CD4-positive, alpha-beta T cell treated with Interferon gamma for 1 hour (primary cell): ENCODE measurements at regions not wholly inside any gene's neighbourhood (a gene's known extent, or its start where the extent isn't known, plus 50 kb on each side); places are given as distances from the start of the nearest gene placed in this dataset.

Source experiments
- DNase-seq: peaks from one replicate; pipeline ENCODE4 v3.0.0-alpha.2; 2020

GRCh38 chr5:36355516-36355915, 53.8 kb upstream of the RANBP3L start:
- DNase-seq: no peak

- no peak for DNase-seq
Measured at GRCh38 chr5:36356915-36357314, 55.2 kb upstream of the RANBP3L start.

- DNase-seq: no peak
Measured at GRCh38 chr5:36357391-36357975, 55.8 kb upstream of the RANBP3L start.

- DNase-seq: no peak
Measured at GRCh38 chr5:36359267-36359666, 57.6 kb upstream of the RANBP3L start.

- no peak for DNase-seq
Measured at GRCh38 chr5:36360307-36360706, 58.6 kb upstream of the RANBP3L start.

- no peak for DNase-seq
Measured at GRCh38 chr5:36363101-36363500, 61.4 kb upstream of the RANBP3L start.

GRCh38 chr5:36363744-36364143, 62.0 kb upstream of the RANBP3L start:
- DNase-seq: no peak

- DNase-seq: no peak
Measured at GRCh38 chr5:36364473-36364872, 62.8 kb upstream of the RANBP3L start.

- DNase-seq: no peak
Measured at GRCh38 chr5:36365896-36366295, 64.2 kb upstream of the RANBP3L start.

- no peak for DNase-seq
Measured at GRCh38 chr5:36366883-36367282, 65.2 kb upstream of the RANBP3L start.

GRCh38 chr5:36367524-36367923, 65.8 kb upstream of the RANBP3L start:
- DNase-seq: no peak

GRCh38 chr5:36369219-36369690, 67.6 kb upstream of the RANBP3L start:
- DNase-seq: no peak

- no peak for DNase-seq
Measured at GRCh38 chr5:36370073-36370472, 68.4 kb upstream of the RANBP3L start.

GRCh38 chr5:36371366-36371765, 69.7 kb upstream of the RANBP3L start:
- no peak for DNase-seq

- peak; percentile 70 for DNase-seq
Measured at GRCh38 chr5:36373527-36374086, 71.9 kb upstream of the RANBP3L start.

- no peak for DNase-seq
Measured at GRCh38 chr5:36374266-36374862, 72.7 kb upstream of the RANBP3L start.

GRCh38 chr5:36377192-36377591, 75.5 kb upstream of the RANBP3L start:
- no peak for DNase-seq

- no peak for DNase-seq
Measured at GRCh38 chr5:36378551-36378950, 76.8 kb upstream of the RANBP3L start.

GRCh38 chr5:36382890-36383289, 81.2 kb upstream of the RANBP3L start:
- no peak for DNase-seq

- DNase-seq: no peak
Measured at GRCh38 chr5:36383942-36384341, 82.2 kb upstream of the RANBP3L start.

GRCh38 chr5:36384845-36385244, 83.1 kb upstream of the RANBP3L start:
- DNase-seq: no peak

GRCh38 chr5:36385495-36385894, 83.8 kb upstream of the RANBP3L start:
- no peak for DNase-seq

GRCh38 chr5:36388288-36388687, 86.6 kb upstream of the RANBP3L start:
- DNase-seq: no peak

GRCh38 chr5:36389245-36389644, 87.5 kb upstream of the RANBP3L start:
- peak; percentile 7 for DNase-seq

- DNase-seq: no peak
Measured at GRCh38 chr5:36390640-36391039, 88.9 kb upstream of the RANBP3L start.
